ENCODE measurements at regions not wholly inside any gene's neighbourhood (a gene's known extent, or its start where the extent isn't known, plus 50 kb on each side); places are given as distances from the start of the nearest gene placed in this dataset.

DNA sequence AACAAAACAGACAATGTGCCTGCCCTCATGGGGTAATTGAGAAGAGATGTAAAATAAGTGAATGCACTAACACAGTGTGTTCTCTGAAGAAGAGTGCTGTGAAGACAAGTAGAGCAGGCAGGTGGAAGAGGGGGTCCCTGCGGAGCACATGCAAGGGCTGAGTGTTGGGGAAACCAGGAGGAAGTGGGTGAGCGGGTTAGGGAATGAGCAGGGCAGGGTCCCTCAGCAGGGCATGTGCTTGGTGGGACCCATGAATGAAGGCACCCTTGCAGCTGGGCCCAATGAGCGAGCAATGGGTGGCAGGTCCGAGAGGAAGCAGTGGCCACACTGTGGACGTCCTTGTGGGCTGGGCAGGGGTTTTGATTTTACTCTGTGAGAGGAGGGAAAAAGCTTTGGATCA, 376.6 kb upstream of the COBL start:
- TF ChIP-seq, protein P1, sequence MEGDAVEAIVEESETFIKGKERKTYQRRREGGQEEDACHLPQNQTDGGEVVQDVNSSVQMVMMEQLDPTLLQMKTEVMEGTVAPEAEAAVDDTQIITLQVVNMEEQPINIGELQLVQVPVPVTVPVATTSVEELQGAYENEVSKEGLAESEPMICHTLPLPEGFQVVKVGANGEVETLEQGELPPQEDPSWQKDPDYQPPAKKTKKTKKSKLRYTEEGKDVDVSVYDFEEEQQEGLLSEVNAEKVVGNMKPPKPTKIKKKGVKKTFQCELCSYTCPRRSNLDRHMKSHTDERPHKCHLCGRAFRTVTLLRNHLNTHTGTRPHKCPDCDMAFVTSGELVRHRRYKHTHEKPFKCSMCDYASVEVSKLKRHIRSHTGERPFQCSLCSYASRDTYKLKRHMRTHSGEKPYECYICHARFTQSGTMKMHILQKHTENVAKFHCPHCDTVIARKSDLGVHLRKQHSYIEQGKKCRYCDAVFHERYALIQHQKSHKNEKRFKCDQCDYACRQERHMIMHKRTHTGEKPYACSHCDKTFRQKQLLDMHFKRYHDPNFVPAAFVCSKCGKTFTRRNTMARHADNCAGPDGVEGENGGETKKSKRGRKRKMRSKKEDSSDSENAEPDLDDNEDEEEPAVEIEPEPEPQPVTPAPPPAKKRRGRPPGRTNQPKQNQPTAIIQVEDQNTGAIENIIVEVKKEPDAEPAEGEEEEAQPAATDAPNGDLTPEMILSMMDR (IDR thresholded peaks at IDR 0.05), result no peak
- no peak for ATAC-seq (ENCODE audit: insufficient number of reproducible peaks, low FRiP score, low read depth)

DNA sequence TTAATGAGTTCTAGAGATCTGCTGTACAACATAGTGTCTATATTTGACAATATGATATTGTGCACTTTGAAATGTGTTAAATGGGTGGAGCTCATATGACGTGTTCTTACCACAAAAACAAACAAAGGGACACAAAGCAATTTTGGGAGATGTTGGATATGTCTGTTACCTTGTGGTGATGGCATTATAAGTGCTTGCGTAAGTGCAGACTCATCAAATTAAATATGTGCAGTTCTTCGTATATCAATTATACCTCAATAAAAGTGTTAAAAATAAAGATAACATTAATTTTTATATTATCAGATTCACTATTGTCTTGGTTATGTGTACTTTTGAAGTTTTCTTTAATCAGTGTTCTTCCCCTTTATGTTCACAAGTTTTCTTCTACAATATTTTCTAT, 372.9 kb upstream of the COBL start:
- ATAC-seq (ENCODE audit: insufficient number of reproducible peaks, low FRiP score, low read depth) (no peak), DNase-seq (ENCODE audit: low spot score) (no peak)
- H3K27ac ChIP-seq, result no peak overlapping the region
- H3K4me3 ChIP-seq, result no peak overlapping the region
- H3K36me3 ChIP-seq, result no peaks in the 10 kb centered on the region
- no peaks in the 10 kb centered on the region for H3K27me3 ChIP-seq (replicated peaks; ENCODE audit: insufficient read depth)
- TF ChIP-seq, protein P1 (IDR thresholded peaks at IDR 0.05), result no peak
- H3K9me3 ChIP-seq, result no peaks in the 10 kb centered on the region
- H3K4me1 ChIP-seq (ENCODE audit: control insufficient read depth in 1 of 2, low read depth in 2 of 2), result no peaks in the 10 kb centered on the region

More for the DNA sequence above, 376.6 kb upstream of the COBL start:
- Histone ChIP-seq H3K27ac (no peak overlapping the region), H3K36me3 (no peaks in the 10 kb centered on the region), H3K4me1 (ENCODE audit: control insufficient read depth in 1 of 2, low read depth in 2 of 2) (no peaks in the 10 kb centered on the region), H3K9me3 (no peaks in the 10 kb centered on the region), H3K4me3 (no peak overlapping the region), H3K27me3 (replicated peaks; ENCODE audit: insufficient read depth) (no peaks in the 10 kb centered on the region)
- DNase-seq (ENCODE audit: low spot score), result no peak

- H3K4me1 ChIP-seq (ENCODE audit: control insufficient read depth in 1 of 2, low read depth in 2 of 2), result no peaks in the 10 kb centered on the region
- no peaks in the 10 kb centered on the region for H3K27me3 ChIP-seq (replicated peaks; ENCODE audit: insufficient read depth)
- no peak overlapping the region for H3K27ac ChIP-seq
- H3K9me3 ChIP-seq, result no peaks in the 10 kb centered on the region
- ATAC-seq (ENCODE audit: insufficient number of reproducible peaks, low FRiP score, low read depth) (no peak), DNase-seq (ENCODE audit: low spot score) (no peak)
- no peaks in the 10 kb centered on the region for H3K36me3 ChIP-seq
- TF ChIP-seq, protein P1 (IDR thresholded peaks at IDR 0.05), result no peak
- H3K4me3 ChIP-seq, result no peak overlapping the region
These were observed 369.2 kb upstream of the COBL start for GRCh38 chr7:51685794-51686193.

- Histone ChIP-seq H3K9me3 (no peaks in the 10 kb centered on the region), H3K4me3 (no peak overlapping the region), H3K4me1 (ENCODE audit: control insufficient read depth in 1 of 2, low read depth in 2 of 2) (no peaks in the 10 kb centered on the region), H3K36me3 (no peaks in the 10 kb centered on the region), H3K27ac (no peak overlapping the region), H3K27me3 (replicated peaks; ENCODE audit: insufficient read depth) (no peaks in the 10 kb centered on the region)
- no peak for ATAC-seq (ENCODE audit: insufficient number of reproducible peaks, low FRiP score, low read depth)
- DNase-seq (ENCODE audit: low spot score), result no peak
- TF ChIP-seq, protein P1 (IDR thresholded peaks at IDR 0.05), result no peak
These were observed 364.2 kb upstream of the COBL start for GRCh38 chr7:51680594-51681399.

- no peak for ATAC-seq (ENCODE audit: insufficient number of reproducible peaks, low FRiP score, low read depth)
- no peak for DNase-seq (ENCODE audit: low spot score)
These were observed 362.7 kb upstream of the COBL start for GRCh38 chr7:51679358-51679757.

More at GRCh38 chr7:51679358-51679757, 362.7 kb upstream of the COBL start:
- Histone ChIP-seq H3K36me3 (no peaks in the 10 kb centered on the region), H3K9me3 (no peaks in the 10 kb centered on the region), H3K27me3 (replicated peaks; ENCODE audit: insufficient read depth) (no peaks in the 10 kb centered on the region), H3K27ac (no peak overlapping the region), H3K4me3 (no peak overlapping the region), H3K4me1 (ENCODE audit: control insufficient read depth in 1 of 2, low read depth in 2 of 2) (no peaks in the 10 kb centered on the region)
- TF ChIP-seq, protein P1 (IDR thresholded peaks at IDR 0.05), result no peak
